ENCODE measurements at regions not wholly inside any gene's neighbourhood (a gene's known extent, or its start where the extent isn't known, plus 50 kb on each side); places are given as distances from the start of the nearest gene placed in this dataset.

DNA sequence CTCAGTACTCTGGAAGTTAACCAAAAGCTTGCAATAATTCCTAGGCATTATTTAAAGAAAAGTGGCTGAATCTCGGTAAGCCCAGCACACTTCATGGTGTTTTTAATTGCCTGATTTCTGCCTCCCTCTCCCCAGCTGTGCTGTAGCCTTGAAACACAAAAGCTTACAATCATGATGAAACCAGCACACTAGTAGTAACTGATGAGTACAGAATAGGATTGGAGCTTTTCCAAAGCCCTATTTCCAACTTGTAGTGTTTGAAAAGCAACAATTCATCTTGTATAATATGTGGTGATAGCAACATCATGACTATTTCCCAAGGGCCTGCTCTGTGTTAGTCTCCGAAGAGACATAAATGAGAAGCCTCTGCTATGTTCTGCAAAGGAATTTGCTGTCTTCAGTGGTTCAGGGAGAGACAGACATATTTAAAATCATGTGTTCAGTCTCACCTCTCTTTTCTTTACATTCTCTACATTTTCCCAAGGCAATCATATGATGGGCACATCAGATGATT, 1015.0 kb downstream of the BCL11A start:
- no peak for DNase-seq (ENCODE audit: low spot score)
- H3K4me3 Mint-ChIP-seq (ENCODE audit: unreplicated experiment) = no peak overlapping the region
- no peaks in the 10 kb centered on the region for H3K4me1 Mint-ChIP-seq (ENCODE audit: unreplicated experiment)
- no peaks in the 10 kb centered on the region for H3K9me3 Mint-ChIP-seq (ENCODE audit: unreplicated experiment)
- no peak overlapping the region for H3K27ac Mint-ChIP-seq (ENCODE audit: unreplicated experiment)
- no peaks in the 10 kb centered on the region for H3K36me3 Mint-ChIP-seq (ENCODE audit: low read depth, unreplicated experiment)
- peaks cover under 1% of the 10 kb centered on the region for H3K27me3 Mint-ChIP-seq (ENCODE audit: unreplicated experiment)
- TF ChIP-seq, protein P1, sequence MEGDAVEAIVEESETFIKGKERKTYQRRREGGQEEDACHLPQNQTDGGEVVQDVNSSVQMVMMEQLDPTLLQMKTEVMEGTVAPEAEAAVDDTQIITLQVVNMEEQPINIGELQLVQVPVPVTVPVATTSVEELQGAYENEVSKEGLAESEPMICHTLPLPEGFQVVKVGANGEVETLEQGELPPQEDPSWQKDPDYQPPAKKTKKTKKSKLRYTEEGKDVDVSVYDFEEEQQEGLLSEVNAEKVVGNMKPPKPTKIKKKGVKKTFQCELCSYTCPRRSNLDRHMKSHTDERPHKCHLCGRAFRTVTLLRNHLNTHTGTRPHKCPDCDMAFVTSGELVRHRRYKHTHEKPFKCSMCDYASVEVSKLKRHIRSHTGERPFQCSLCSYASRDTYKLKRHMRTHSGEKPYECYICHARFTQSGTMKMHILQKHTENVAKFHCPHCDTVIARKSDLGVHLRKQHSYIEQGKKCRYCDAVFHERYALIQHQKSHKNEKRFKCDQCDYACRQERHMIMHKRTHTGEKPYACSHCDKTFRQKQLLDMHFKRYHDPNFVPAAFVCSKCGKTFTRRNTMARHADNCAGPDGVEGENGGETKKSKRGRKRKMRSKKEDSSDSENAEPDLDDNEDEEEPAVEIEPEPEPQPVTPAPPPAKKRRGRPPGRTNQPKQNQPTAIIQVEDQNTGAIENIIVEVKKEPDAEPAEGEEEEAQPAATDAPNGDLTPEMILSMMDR (IDR thresholded peaks at IDR 0.05; ENCODE audit: unreplicated experiment) = no peak

DNA sequence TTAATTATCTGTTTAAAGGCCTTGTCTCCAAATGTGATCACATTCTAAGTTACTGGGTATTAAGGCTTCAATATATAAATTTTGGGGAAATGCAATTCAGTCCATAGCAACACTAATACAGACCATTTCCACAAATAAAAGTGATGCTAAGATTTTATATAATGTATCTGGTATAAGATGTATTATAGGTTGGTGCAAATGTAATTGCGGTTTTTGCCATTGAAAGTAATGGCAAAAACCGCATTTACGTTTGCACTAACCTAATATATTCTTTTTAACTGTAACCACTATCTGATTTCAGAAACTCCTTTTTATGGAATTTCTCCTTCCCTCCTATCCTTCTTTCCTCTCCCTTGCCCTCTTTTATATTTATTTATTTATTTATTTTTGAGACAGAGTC, 1020.6 kb downstream of the BCL11A start:
- TF ChIP-seq, protein P1 (IDR thresholded peaks at IDR 0.05; ENCODE audit: unreplicated experiment) = no peak
- H3K9me3 Mint-ChIP-seq (ENCODE audit: unreplicated experiment) = no peaks in the 10 kb centered on the region
- H3K27ac Mint-ChIP-seq (ENCODE audit: unreplicated experiment) = no peak overlapping the region
- H3K4me3 Mint-ChIP-seq (ENCODE audit: unreplicated experiment) = no peak overlapping the region
- H3K36me3 Mint-ChIP-seq (ENCODE audit: low read depth, unreplicated experiment) = no peaks in the 10 kb centered on the region
- DNase-seq (ENCODE audit: low spot score) = no peak
- peaks cover 3% of the 10 kb centered on the region for H3K27me3 Mint-ChIP-seq (ENCODE audit: unreplicated experiment)
- no peaks in the 10 kb centered on the region for H3K4me1 Mint-ChIP-seq (ENCODE audit: unreplicated experiment)

DNA sequence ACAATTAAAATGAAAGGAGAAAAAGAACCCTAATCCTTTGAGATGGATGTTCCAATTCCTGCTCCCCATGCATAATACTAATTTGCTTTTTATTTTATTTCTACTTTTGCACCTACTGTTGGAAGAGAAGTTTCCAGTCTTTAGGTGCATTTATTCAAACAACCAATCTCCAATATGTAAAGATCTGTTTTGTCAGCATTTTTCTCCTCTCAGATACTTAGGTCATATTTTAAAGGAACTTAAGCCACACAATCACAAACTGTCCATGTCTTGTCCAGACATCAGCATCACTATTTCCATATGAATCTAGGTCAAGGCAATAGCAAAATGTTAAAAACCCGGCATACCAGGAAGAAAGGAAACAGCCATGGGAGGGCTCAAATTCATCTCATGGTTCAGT, 1023.2 kb downstream of the BCL11A start:
- Mint-ChIP-seq H3K4me1 (ENCODE audit: unreplicated experiment) (no peaks in the 10 kb centered on the region), H3K27ac (ENCODE audit: unreplicated experiment) (no peak overlapping the region), H3K9me3 (ENCODE audit: unreplicated experiment) (no peaks in the 10 kb centered on the region), H3K4me3 (ENCODE audit: unreplicated experiment) (no peak overlapping the region), H3K27me3 (ENCODE audit: unreplicated experiment) (peaks cover 3% of the 10 kb centered on the region), H3K36me3 (ENCODE audit: low read depth, unreplicated experiment) (no peaks in the 10 kb centered on the region)
- DNase-seq (ENCODE audit: low spot score) = no peak
- TF ChIP-seq, protein P1 (IDR thresholded peaks at IDR 0.05; ENCODE audit: unreplicated experiment) = no peak

DNA sequence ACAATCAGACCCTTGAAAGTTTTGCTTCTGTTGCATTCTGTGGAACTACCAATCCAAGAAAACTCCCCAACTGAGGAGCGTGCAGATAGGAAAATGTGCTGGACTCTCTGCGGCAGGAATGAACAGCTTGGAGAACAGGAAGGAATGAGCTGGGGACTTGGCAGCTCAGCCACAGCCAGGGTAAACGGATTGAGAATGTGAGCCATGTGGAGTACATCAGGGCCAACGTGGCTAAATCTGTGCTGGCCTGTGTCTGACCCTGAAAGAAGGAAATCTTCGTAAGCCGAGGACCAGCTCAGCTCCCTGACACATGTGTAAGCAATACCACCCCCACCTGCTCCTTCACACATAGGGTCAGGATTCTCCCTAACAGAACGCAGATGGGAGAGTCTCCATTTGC, 1023.7 kb downstream of the BCL11A start:
- H3K27me3 Mint-ChIP-seq (ENCODE audit: unreplicated experiment) = peaks cover 3% of the 10 kb centered on the region
- no peaks in the 10 kb centered on the region for H3K9me3 Mint-ChIP-seq (ENCODE audit: unreplicated experiment)
- H3K4me3 Mint-ChIP-seq (ENCODE audit: unreplicated experiment) = no peak overlapping the region
- no peaks in the 10 kb centered on the region for H3K4me1 Mint-ChIP-seq (ENCODE audit: unreplicated experiment)
- TF ChIP-seq, protein P1 (IDR thresholded peaks at IDR 0.05; ENCODE audit: unreplicated experiment) = no peak
- no peaks in the 10 kb centered on the region for H3K36me3 Mint-ChIP-seq (ENCODE audit: low read depth, unreplicated experiment)
- no peak for DNase-seq (ENCODE audit: low spot score)
- H3K27ac Mint-ChIP-seq (ENCODE audit: unreplicated experiment) = no peak overlapping the region

DNA sequence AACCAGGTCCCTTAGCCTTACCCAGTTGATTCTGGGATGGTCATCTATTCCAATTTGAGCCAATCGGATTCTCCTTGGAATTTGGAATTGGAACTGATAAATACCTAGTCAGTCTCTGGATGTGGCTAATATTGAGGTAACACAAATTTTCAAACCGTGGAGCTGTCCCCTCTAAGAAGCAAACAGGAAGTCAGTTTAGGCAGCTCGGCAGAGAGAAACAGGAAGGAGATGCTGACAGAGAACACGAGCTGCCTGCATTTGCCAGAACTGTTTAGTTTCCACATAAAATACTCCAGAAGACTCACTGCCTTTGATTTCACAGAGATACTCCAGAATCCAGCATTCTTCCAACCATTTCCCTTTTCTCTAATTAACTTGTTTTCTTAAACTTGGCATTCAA, 1024.9 kb downstream of the BCL11A start:
- DNase-seq (ENCODE audit: low spot score) = no peak
- TF ChIP-seq, protein P1 (IDR thresholded peaks at IDR 0.05; ENCODE audit: unreplicated experiment) = no peak
- Mint-ChIP-seq H3K36me3 (ENCODE audit: low read depth, unreplicated experiment) (no peaks in the 10 kb centered on the region), H3K4me3 (ENCODE audit: unreplicated experiment) (no peak overlapping the region), H3K27me3 (ENCODE audit: unreplicated experiment) (peaks cover 3% of the 10 kb centered on the region), H3K27ac (ENCODE audit: unreplicated experiment) (no peak overlapping the region), H3K4me1 (ENCODE audit: unreplicated experiment) (no peaks in the 10 kb centered on the region), H3K9me3 (ENCODE audit: unreplicated experiment) (no peaks in the 10 kb centered on the region)
